ENCODE measurements at regions not wholly inside any gene's neighbourhood (a gene's known extent, or its start where the extent isn't known, plus 50 kb on each side); places are given as distances from the start of the nearest gene placed in this dataset.

- Histone ChIP-seq H3K27me3 (replicated peaks in 1 of 2; ENCODE audit: control insufficient read depth in 2 of 2, insufficient read depth in 2 of 2, low read length in 1 of 2) (no peaks in the 10 kb centered on the region), H3K4me2 (ENCODE audit: control insufficient read depth, insufficient read depth) (no peak overlapping the region), H3K9me3 (replicated peaks; ENCODE audit: control insufficient read depth, insufficient read depth, low read length) (no peaks in the 10 kb centered on the region), H3K36me3 (ENCODE audit: control insufficient read depth in 2 of 2, insufficient read depth in 2 of 2, low read length in 1 of 2) (no peaks in the 10 kb centered on the region), H4K20me1 (ENCODE audit: control insufficient read depth, insufficient read depth) (no peaks in the 10 kb centered on the region), H2AFZ (ENCODE audit: control insufficient read depth, low read depth, low read length) (no peak overlapping the region), H3K4me1 (ENCODE audit: control insufficient read depth, insufficient read depth, low read length) (no peaks in the 10 kb centered on the region), H3K4me3 (no peak overlapping the region), H3K79me2 (ENCODE audit: control insufficient read depth, insufficient read depth, low read length) (no peaks in the 10 kb centered on the region), H3K27ac (ENCODE audit: control insufficient read depth, insufficient read depth) (no peak overlapping the region), H3K9ac (ENCODE audit: control insufficient read depth, insufficient read depth, low read length) (no peak overlapping the region)
- intact Hi-C loops (cut with micrococcal nuclease; ENCODE audit: unreplicated experiment) (loop anchor here (5.0 kb wide), 1 partner anchor 638 kb away; no protein-coding TSS in a partner anchor), in situ Hi-C loops (cut with MboI) (no loop called here)
- CTCF ChIA-PET, result interaction anchor here (0.7 to 2.2 kb wide), 11 partner anchors 8 to 682 kb away, joined by 3 to 11 read pairs (median 4); no protein-coding TSS in a partner anchor
- 48% methylated on average over 8 of the region's 8 CpGs for WGBS (ENCODE audit: insufficient coverage, insufficient replicate concordance, low lambda C conversion rate, missing lambda C conversion rate)
- POLR2A ChIA-PET, result no interaction called here
- no TSS peak for BruUV-seq (replicated peaks)
- TF ChIP-seq RAD21 (IDR thresholded peaks at IDR 0.05; ENCODE audit: insufficient read depth, low read depth, low read length) (peak; percentile 55), TAF1 (IDR thresholded peaks at IDR 0.05; ENCODE audit: borderline replicate concordance, low read depth, low read length) (no peak), ETV6 (conservative IDR thresholded peaks at IDR 0.05 in 1 of 2, IDR thresholded peaks at IDR 0.05 in 1 of 2; ENCODE audit: borderline replicate concordance in 1 of 2, low read depth in 1 of 2) (no peak), ZNF384 (IDR thresholded peaks at IDR 0.05; ENCODE audit: borderline replicate concordance, low read depth, low read length) (peak; percentile 52; the same call in 1 of the 2 replicates), E4F1 (IDR thresholded peaks at IDR 0.05; ENCODE audit: borderline replicate concordance, partially characterized antibody) (no peak), SMC3 (IDR thresholded peaks at IDR 0.05; ENCODE audit: borderline replicate concordance, low read length) (peak; percentile 47; the same call in 1 of the 2 replicates), CTCF (IDR thresholded peaks at IDR 0.05 in 2 of 3, conservative IDR thresholded peaks at IDR 0.05 in 1 of 3; ENCODE audit: control insufficient read depth in 2 of 3, extremely low read depth in 1 of 3, insufficient read depth in 1 of 3, low read depth in 3 of 3, low read length in 3 of 3) (peak; percentile 36 to 51 (median 47); a peak in 4 of 6 replicates)
- no peak for FAIRE-seq
- ATAC-seq, result peak; percentile 41; the same call in 2 of the 3 replicates
- SMC1A ChIA-PET (ENCODE audit: uncharacterized antibody, unreplicated experiment), result no interaction called here
- DNase-seq (ENCODE audit: low read depth, low spot score), result no peak
- RAD21 ChIA-PET (ENCODE audit: unreplicated experiment), result no interaction called here
Observed at GRCh38 chrX:130994671-130995070, 63.5 kb upstream of the ARHGAP36 start.

All from GM12878 (cell line).